Kidney (tissue), 13 donors: ENCODE measurements at regions not wholly inside any gene's neighbourhood (a gene's known extent, or its start where the extent isn't known, plus 50 kb on each side); places are given as distances from the start of the nearest gene placed in this dataset.

ENCODE experiments used
- DNase-seq, 5 donors: peaks; one replicate each; pipeline ENCODE4 v3.0.0-alpha.2; 2013 to 2020
- FAIRE-seq: peaks from 2 replicates; lab custom pipeline; 2012; peaks lifted over from hg19 to GRCh38; lab: Jason Lieb, UNC
- H3K27ac ChIP-seq, 2 donors: one replicate each; pipeline ENCODE4 v1.7.0; 2013; ENCODE audit warnings: low read depth in 2 of 2, low read length in 2 of 2, inconsistent platforms in 1 of 2
- H3K27me3 ChIP-seq: one replicate; pipeline ENCODE4 v1.7.1; 2013; ENCODE audit warnings: low read length, inconsistent platforms; ENCODE audit not compliant: control insufficient read depth, insufficient read depth
- H3K36me3 ChIP-seq, 3 donors: one replicate each; pipeline versions ENCODE4 v1.7.0 to v1.7.1; 2013; ENCODE audit warnings: low read length in 3 of 3, control low read depth in 1 of 3, inconsistent platforms in 1 of 3; ENCODE audit not compliant: insufficient read depth in 3 of 3, control insufficient read depth in 2 of 3
- H3K4me1 ChIP-seq, 3 donors: one replicate each; pipeline versions ENCODE4 v1.7.0 to v1.7.1; 2013; ENCODE audit warnings: low read length in 3 of 3, inconsistent platforms in 1 of 3, low read depth in 1 of 3; ENCODE audit not compliant: control insufficient read depth in 2 of 3, insufficient read depth in 2 of 3
- H3K4me3 ChIP-seq, 3 donors: one replicate each; pipeline versions ENCODE4 v1.7.0 to v1.8.1; 2013; ENCODE audit warnings: low read length in 3 of 3, control low read depth in 1 of 3, inconsistent platforms in 1 of 3
- H3K9ac ChIP-seq, 3 donors: one replicate each; pipeline versions ENCODE4 v1.7.0 to v1.7.1; 2013; ENCODE audit warnings: low read length in 3 of 3, control low read depth in 1 of 3, inconsistent platforms in 1 of 3
- H3K9me3 ChIP-seq, 3 donors: one replicate each; pipeline versions ENCODE4 v1.7.0 to v1.7.1; 2013; ENCODE audit warnings: low read length in 3 of 3, control low read depth in 1 of 3, inconsistent platforms in 1 of 3; ENCODE audit not compliant: control insufficient read depth in 2 of 3, insufficient read depth in 1 of 3
- CTCF ChIP-seq: IDR thresholded peaks from 3 replicates; pipeline ENCODE4 v1.5.1; 2012; ENCODE audit warnings: mild to moderate bottlenecking, moderate library complexity, borderline replicate concordance; ENCODE audit not compliant: insufficient read depth; ENCODE audit errors: extremely low read depth
- intact Hi-C: fragments of 100-400 bp; cut with DNase I; formaldehyde crosslinking; loops from one replicate; pipeline ENCODE4 v1.11.1; 2022
- donor health status: control.
- donor health status: control.
- donor health status: control.
- donor health status: control.
- donor health status: control.
- donor health status: DM: yes; HTN: yes; CAD: no.
- donor health status: Normal renal cell carcinoma (clear cell type).

- DNase-seq (no peak), FAIRE-seq (no peak)
- H3K27ac ChIP-seq = no peak overlapping the region
- intact Hi-C loops = no loop called here
- no peak overlapping the region for H3K4me3 ChIP-seq
- H3K27me3 ChIP-seq = no peaks in the 10 kb centered on the region
- TF ChIP-seq CTCF = no peak
- no peaks in the 10 kb centered on the region for H3K4me1 ChIP-seq
- no peak overlapping the region for H3K9ac ChIP-seq
- no peaks in the 10 kb centered on the region for H3K36me3 ChIP-seq
- no peaks in the 10 kb centered on the region for H3K9me3 ChIP-seq
Observed at GRCh38 chr13:105342281-105342820, 1193.1 kb downstream of the EFNB2 start.

- intact Hi-C loops = no loop called here
- FAIRE-seq = no peak
Observed at GRCh38 chr13:105341758-105342157, 1193.7 kb downstream of the EFNB2 start.

GRCh38 chr13:105341256-105341655, 1194.2 kb downstream of the EFNB2 start:
- H3K4me3 ChIP-seq = no peak overlapping the region
- intact Hi-C loops = no loop called here
- FAIRE-seq (no peak), DNase-seq (no peak)
- H3K4me1 ChIP-seq = no peaks in the 10 kb centered on the region
- H3K27ac ChIP-seq = no peak overlapping the region
- H3K27me3 ChIP-seq = no peaks in the 10 kb centered on the region
- H3K9ac ChIP-seq = no peak overlapping the region
- no peak for TF ChIP-seq CTCF
- H3K9me3 ChIP-seq = no peaks in the 10 kb centered on the region
- no peaks in the 10 kb centered on the region for H3K36me3 ChIP-seq

More at GRCh38 chr13:105341758-105342157, 1193.7 kb downstream of the EFNB2 start:
- no peaks in the 10 kb centered on the region for H3K27me3 ChIP-seq
- TF ChIP-seq CTCF = no peak
- no peaks in the 10 kb centered on the region for H3K9me3 ChIP-seq
- no peak for DNase-seq
- no peaks in the 10 kb centered on the region for H3K36me3 ChIP-seq
- H3K9ac ChIP-seq = no peak overlapping the region
- no peak overlapping the region for H3K27ac ChIP-seq
- no peaks in the 10 kb centered on the region for H3K4me1 ChIP-seq
- H3K4me3 ChIP-seq = no peak overlapping the region

DNA sequence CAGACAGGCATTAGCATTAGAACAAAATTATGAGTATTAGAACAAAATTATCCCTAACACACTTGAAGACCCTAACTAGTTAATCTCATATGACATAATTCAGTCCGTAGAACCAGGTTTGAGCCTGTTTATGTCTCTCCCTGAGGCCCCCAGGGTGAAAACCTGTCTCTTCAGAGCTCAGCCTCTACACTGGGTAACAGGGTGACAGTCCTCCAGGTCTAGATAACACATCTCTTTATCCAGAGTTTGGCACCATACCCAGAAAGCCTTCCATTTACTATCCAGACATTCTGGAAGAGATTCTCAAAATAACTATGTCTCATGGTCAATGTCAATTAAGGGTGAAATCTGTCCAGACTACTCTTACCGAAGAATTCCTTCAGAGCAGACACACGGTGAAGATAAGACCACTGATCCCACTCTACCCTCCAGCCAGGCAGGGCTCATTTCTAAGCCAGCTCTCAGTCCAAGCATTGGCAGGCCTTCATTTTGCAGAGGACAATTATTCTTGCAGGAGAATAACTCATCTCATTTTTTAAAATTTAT, 1195.3 kb downstream of the EFNB2 start:
- H3K27ac ChIP-seq = no peak overlapping the region
- no peak for DNase-seq
- H3K36me3 ChIP-seq = no peaks in the 10 kb centered on the region
- no peak for FAIRE-seq
- intact Hi-C loops = no loop called here
- no peaks in the 10 kb centered on the region for H3K27me3 ChIP-seq
- no peaks in the 10 kb centered on the region for H3K9me3 ChIP-seq
- no peaks in the 10 kb centered on the region for H3K4me1 ChIP-seq
- no peak overlapping the region for H3K4me3 ChIP-seq
- TF ChIP-seq CTCF = no peak
- H3K9ac ChIP-seq = no peak overlapping the region
